Astrocyte of the cerebellum (primary cell): ENCODE measurements at regions not wholly inside any gene's neighbourhood (a gene's known extent, or its start where the extent isn't known, plus 50 kb on each side); places are given as distances from the start of the nearest gene placed in this dataset.
A peak's percentile ranks its signal among the peaks of the same experiment; 100 is the strongest.

Experiments used
- DNase-seq: peaks from one replicate; pipeline ENCODE4 v3.0.0-alpha.2; 2011; ENCODE audit warnings: low read depth
- H3K4me3 ChIP-seq: 2 replicates; pipeline ENCODE4 v1.5.1; 2011; ENCODE audit warnings: mild to moderate bottlenecking, low read depth, low read length, moderate library complexity
- in situ Hi-C: cut with HindIII; loops from 2 replicates; pipeline ENCODE4 v1.10.0; 2017; ENCODE audit warnings: low sequenced_read_pairs
- TF ChIP-seq, protein P1 (sequence below): IDR thresholded peaks from 2 replicates; pipeline ENCODE4 v1.5.1; 2012; ENCODE audit warnings: low read length, low read depth, moderate library complexity, mild to moderate bottlenecking; ENCODE audit errors: missing control alignments

GRCh38 chr10:83167081-83167480 lies 972.2 kb upstream of the GHITM start:
- DNase-seq: no peak
- TF ChIP-seq, protein P1, sequence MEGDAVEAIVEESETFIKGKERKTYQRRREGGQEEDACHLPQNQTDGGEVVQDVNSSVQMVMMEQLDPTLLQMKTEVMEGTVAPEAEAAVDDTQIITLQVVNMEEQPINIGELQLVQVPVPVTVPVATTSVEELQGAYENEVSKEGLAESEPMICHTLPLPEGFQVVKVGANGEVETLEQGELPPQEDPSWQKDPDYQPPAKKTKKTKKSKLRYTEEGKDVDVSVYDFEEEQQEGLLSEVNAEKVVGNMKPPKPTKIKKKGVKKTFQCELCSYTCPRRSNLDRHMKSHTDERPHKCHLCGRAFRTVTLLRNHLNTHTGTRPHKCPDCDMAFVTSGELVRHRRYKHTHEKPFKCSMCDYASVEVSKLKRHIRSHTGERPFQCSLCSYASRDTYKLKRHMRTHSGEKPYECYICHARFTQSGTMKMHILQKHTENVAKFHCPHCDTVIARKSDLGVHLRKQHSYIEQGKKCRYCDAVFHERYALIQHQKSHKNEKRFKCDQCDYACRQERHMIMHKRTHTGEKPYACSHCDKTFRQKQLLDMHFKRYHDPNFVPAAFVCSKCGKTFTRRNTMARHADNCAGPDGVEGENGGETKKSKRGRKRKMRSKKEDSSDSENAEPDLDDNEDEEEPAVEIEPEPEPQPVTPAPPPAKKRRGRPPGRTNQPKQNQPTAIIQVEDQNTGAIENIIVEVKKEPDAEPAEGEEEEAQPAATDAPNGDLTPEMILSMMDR: no peak
- in situ Hi-C loops: no loop called here
- H3K4me3 ChIP-seq: no peak overlapping the region

- in situ Hi-C loops: no loop called here
- TF ChIP-seq, protein P1: no peak
- H3K4me3 ChIP-seq: no peak overlapping the region
- no peak for DNase-seq
These were observed 962.4 kb upstream of the GHITM start for GRCh38 chr10:83176901-83177300.

DNA sequence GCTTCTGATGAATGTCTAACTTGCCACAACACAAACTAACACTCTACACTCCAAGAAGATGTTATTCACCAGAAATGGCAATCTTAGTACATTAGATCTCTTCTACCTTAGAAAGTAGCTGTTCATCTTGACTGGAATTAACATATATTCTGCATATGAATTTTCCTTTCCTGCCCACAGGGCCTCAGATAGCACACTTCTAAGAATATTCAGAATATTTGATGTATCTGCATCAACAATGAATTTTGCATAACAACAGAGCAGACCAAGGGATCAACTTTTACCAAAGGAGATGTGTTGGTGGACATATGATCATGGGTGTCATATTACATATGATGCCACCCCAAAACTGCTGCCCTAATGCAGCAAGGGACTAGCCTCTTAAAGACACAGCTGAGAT lies 960.8 kb upstream of the GHITM start:
- H3K4me3 ChIP-seq: no peak overlapping the region
- in situ Hi-C loops: no loop called here
- no peak for DNase-seq
- TF ChIP-seq, protein P1: no peak

- TF ChIP-seq, protein P1: no peak
- H3K4me3 ChIP-seq: no peak overlapping the region
- DNase-seq: no peak
- in situ Hi-C loops: no loop called here
These were observed 959.9 kb upstream of the GHITM start for GRCh38 chr10:83179371-83179770.

DNA sequence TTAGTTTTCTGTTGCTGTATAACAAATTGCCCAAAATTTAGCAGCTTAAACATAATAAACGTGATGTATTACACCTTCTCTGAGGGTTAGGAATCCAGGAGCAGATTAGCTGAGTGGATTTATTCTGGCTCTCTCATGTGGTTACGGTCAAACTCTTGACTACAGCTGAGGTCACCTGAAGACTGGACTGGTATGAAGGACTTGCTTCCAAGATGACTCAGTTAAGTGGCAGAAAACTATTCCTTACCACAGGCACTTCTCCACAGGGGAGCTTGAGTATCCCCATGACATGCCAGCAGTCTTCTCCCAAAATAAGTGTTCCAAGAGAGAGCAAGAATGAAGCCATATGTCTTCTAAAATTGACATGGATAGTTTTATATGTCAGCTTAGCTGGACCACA lies 957.2 kb upstream of the GHITM start:
- in situ Hi-C loops: no loop called here
- no peak overlapping the region for H3K4me3 ChIP-seq
- TF ChIP-seq, protein P1: no peak
- DNase-seq: peak; percentile 61

DNA sequence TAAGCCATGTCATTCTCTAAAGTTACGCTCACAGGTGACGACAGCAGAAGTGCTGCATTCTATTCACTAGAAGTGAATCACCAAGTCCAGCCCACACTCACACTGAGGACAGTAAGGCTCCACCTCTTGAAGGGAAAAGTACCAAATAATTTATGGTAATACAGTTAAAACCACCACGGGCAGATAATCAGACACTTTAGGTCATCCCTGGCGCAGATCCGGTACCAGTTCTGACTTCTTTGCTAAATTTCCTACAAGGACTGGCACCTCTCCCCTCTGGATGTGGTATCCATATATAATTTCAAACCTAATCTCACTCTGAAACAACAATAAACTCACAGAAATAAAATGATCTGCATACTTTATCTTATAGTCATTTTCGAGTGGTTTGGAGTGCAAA lies 954.7 kb upstream of the GHITM start:
- no peak for DNase-seq
- TF ChIP-seq, protein P1: no peak
- in situ Hi-C loops: no loop called here
- H3K4me3 ChIP-seq: no peak overlapping the region

GRCh38 chr10:83190614-83191013 lies 948.7 kb upstream of the GHITM start:
- DNase-seq: no peak
- H3K4me3 ChIP-seq: no peak overlapping the region
- in situ Hi-C loops: no loop called here
- TF ChIP-seq, protein P1: no peak
